Activated CD4-positive, alpha-beta T cell treated with anti-CD3 and anti-CD28 coated beads for 48 hours (primary cell): ENCODE measurements at regions not wholly inside any gene's neighbourhood (a gene's known extent, or its start where the extent isn't known, plus 50 kb on each side); places are given as distances from the start of the nearest gene placed in this dataset.
A peak's percentile ranks its signal among the peaks of the same experiment; 100 is the strongest.

Experiments used
- DNase-seq: peaks from one replicate; pipeline ENCODE4 v3.0.0-alpha.2; 2020

DNA sequence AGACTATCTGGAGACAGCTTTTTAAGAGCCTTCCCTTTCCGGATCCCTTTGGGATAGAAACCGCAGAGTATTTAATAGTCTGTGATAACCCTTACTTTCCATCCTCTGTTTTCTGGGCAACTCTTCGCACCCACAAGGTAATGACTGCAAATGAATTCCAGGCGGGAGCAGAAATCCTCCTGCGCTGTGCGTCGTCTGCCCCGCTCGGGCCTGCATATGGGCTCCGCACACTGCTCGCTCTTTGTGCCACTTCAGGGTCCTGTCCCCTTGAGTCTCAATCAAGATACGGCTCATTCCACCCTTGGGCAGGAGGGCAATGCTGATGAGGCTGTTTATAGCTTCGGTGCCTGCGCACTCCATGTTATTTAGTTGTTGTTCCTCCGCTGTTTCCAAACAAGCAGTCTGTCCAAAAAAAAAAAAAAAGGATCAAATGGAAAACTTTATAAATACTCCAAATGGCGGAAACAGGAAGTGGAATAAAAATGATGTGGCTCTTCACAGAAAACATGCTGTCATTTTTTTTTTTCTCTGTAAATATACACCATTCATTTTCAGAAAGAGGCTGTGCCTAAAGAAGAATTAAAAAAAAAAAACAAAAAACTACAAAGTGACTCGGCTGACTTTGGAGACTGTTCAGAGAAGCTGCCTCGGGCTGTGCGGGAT lies 169.6 kb upstream of the GMDS start:
- DNase-seq, result no peak

DNA sequence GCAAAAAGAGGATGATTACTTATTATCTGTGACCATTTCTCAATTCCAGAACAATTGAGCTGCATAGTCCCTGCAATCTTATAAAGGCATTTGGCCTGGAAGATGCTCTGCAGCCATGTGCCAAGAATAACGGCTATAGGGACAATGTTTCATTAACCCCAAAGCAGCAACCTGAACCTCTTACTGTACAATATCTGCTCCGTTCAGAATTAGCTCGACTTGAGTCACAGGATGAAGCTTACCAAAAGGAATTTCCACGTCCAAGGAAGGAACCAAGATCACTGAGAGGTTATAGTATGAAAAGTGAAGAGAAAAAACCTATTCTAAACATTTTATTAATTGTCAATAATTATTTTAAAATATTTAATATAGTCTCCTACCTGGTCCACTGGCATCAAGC lies 167.3 kb upstream of the GMDS start:
- no peak for DNase-seq

DNA sequence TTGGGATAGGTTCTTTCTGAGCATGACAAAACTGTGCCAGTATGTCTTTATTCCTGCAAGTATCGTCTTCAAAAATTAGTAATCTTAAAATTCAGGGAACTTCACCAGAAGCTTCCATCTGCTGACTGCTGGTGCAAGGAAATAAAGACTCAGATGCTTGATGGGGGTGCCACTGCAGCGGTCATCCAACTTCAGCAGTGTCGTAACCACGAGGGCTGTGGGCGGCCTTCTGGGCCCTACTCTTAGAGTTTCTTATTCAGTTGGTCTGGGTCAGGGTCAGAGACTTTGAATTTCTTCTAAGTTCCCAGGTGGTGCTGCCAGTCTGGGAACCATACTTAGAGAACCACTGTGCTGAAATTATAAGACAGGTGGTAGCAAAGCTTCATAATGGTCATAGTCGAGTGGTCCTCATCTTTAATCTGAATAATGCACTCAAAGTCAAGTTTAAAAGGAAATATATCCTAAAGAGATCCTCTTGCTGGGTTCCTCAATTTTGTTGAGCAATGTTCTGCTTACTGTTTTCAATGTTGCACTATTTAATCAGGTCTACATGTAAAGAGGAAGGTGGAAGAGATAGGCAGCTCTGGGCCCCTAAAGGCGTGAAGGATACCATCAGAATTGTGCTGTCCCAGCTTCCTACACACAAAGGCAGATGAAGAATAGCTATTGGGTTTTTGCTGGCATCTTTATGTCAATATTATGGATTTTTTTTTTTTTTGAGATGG lies 165.4 kb upstream of the GMDS start:
- no peak for DNase-seq

DNA sequence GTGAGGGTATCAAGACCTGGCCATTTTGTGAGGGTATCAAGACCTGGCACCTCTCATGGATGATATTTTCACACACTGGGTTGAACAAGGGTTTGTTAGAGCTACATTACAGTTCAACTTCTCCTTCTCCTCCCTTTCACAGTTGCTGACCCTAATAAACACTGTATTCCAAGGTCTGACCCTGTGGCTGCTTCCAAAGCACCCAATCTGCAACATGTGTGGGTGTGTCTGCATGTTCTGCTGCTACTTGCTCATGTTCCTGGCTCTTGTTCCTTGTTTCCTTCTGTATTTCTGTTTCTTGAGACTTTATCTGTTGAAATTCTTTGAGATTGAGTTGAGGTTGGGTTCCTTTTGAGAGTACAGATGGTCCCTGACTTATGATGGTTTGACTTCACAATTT lies 162.1 kb upstream of the GMDS start:
- DNase-seq, result no peak

DNA sequence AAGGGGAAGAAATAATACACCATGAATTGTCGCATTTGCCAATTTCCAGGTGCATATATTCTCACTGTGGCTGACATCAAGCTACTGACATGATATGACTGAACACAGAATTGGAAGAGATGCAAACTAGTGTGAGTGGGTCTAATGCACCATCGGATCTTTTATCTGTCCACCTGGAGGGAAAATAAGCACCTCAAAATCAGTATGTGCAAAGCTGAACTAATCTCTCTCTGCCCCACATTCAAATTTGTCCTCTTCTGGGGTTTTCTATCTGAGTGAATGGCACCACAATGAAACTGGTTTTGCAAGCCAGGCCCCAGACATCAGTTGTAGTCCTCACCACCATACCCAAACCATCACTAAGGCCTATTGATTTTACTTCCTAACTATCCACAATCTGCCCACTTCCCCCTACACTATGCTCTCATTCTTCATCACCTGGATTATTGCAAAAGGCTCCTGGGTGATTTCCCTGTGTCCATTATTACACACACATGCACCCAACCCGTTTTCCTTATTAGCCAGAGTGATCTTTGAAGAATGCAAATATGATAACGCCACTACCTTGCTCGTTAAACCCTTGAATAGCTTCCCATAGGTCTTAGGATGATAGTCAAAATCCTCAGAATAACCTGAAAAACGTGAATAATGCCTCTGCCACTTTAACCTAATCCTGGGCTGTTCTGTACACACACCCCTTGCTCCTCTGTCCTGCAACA lies 159.0 kb upstream of the GMDS start:
- no peak for DNase-seq

DNA sequence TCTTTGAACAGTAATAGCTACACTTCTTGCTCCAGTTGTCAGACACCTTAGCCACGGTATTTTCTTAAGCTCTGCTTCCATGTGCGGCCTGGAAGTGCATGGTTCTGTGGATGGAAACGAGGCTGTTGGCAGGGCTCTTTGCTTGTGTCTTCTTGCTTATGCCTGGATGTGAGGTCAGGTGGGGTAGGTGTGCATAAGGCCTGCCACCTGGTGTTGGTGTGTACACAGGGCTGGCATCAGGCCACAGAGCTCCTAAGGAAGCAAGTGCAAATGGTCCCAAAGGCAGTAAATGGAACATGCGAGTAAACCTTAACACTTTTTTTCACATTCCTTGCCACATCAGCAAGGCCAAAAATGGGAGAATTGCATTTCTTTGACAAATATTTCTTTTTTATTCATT lies 158.1 kb upstream of the GMDS start:
- no peak for DNase-seq

DNA sequence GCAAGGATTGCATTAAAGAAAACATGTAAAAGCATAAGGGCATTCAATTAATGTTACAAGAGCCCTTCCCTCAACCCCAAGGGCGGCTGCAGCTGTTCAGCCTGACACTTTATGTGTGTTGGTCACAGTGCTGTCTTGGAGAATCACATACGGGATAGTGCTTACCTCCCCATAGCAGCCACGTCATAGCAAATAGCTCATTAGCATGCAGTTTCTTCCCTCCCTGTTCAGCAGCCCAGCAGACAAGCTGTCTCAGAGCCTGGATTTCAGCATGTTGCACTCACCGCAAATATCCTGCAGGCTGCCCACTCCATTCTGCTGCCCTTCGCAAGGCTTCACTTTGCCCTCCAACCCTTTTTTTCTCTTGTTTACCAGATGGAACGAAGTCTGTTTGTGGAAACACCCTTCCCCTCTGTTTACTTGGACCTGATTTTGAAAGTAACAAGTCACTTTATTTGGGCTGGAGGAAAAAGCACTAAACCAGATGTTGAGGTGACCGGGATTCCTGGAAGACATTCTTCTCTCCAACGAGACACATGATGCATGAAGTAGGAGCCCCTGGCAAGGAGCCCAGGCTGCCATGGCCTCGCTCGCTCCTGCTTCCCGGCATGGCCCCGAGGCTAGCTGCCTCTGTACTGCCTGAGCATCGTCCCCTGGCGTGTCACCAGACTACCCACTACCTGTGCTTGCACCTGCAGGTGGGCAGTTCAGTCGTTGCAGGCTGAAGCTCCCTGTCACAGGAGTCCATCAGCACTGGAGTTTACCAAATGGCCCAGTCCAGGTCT lies 151.6 kb upstream of the GMDS start:
- no peak for DNase-seq

DNA sequence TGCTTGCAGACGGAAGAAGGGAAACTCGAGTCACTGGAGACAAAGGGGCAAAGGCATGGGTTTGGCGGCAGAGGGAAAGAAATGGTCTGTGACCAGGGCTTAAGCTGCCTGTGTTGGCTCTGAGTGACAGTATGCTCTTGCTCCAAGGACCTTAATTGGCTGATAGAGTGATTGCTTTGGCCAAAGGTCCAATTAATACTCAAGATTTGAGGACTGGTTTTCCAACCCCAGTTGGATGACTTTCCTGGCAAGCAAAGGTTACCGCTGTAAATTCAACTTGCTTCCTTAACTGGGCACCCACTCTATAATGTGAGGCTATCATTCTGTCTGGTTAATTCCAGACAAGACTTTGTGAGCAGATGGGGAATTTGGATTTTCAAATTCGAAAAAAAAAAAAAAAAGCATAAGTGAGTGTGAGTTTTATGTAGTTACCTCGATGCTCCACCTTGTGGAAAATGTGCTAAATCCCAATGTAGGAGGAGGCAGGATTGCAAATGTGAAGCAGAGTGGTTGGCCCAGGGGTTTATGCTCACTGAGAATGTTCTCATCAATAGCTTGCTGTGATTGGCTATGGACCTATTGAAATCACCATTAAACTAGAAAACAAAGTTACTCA lies 150.7 kb upstream of the GMDS start:
- DNase-seq, result no peak

DNA sequence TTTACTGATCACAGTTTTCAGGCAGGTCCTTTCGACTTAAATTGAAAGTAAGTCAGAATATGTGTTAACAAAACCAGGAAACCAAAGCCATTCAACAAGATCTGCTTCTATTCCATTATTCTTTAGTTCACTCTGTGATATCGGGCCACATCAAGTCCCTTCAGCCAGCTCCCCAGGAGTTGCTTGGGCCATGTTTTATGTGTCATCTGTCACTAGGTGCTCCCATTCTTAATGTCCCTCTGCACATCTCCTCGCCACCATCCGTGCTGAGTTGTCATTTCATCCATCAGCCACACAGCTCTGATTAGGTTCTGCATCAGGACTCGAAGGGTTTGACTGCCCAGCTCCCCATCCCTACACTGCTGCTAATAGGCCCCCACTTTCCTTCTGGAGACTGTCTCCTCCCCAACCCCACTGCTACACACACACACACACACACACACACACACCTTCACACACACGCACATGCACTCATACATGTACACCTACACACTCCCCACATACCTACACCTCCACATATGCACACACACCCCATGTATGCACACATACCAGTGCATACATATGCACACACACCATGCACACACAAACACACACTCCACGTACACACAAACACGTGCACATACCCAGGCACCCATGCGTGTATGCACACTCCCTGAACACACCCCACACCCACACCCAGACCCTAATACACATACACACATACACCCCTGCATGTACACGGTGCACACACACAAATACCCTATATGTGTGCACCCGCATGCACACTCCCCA lies 143.3 kb upstream of the GMDS start:
- no peak for DNase-seq

DNA sequence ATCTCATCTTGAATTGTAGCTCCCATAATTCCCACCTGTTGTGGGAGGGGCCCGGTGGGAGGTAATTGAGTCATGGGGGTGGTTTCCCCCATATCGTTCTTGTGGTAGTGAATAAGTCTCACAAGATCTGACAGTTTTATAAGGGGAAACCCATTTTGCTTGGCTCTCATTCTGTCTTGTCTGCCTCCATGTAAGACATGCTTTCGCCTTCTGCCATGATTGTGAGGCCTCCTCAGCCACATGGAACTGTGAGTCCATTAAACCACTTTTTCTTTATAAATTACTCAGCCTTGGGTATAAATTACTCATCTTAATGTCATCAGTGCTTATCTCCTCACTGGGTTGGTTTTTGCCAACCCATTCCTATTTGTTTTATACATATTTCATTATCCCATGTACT lies 142.0 kb upstream of the GMDS start:
- peak; percentile 34 for DNase-seq

DNA sequence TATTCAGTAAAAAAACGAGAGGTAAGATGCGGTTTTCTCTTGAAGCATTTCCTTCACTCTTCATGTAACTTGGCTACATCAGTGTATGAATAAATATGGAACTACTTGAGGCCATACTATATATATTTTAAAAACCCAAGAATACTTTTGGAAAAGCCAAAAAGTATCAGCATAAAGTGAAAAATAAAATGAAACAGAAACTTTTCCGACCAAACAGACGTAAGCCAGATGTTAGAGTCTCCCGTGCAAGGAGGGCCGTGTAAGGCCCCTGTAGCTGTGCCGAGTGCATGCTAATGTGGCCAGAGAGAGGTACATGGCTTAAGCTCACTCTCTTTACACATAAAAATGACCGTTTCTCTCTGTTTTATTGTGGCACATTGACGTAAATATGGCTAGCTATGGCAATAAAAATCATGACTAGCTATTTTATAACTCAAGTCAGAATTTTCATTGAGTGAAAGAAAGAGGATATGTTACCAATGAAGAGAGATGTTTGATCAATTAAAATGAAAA lies 140.1 kb upstream of the GMDS start:
- DNase-seq, result no peak

DNA sequence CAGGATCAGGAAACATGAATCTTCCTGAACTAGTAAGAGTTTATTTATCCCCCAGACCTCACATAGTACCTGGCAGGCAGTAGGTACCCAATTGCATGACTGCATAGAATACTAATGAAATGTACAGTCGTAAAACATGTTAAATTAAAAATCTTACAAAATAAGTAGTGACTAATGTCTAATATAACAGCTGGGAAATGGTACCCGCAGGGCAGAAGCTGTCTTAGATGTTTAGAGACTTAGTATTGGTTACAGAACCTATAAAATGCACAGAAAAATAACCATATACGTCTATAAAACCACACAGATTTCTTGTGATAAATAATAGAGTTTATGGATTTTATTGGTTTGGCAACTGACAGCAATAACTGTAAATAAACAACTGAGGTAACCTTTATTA lies 139.1 kb upstream of the GMDS start:
- DNase-seq, result no peak

DNA sequence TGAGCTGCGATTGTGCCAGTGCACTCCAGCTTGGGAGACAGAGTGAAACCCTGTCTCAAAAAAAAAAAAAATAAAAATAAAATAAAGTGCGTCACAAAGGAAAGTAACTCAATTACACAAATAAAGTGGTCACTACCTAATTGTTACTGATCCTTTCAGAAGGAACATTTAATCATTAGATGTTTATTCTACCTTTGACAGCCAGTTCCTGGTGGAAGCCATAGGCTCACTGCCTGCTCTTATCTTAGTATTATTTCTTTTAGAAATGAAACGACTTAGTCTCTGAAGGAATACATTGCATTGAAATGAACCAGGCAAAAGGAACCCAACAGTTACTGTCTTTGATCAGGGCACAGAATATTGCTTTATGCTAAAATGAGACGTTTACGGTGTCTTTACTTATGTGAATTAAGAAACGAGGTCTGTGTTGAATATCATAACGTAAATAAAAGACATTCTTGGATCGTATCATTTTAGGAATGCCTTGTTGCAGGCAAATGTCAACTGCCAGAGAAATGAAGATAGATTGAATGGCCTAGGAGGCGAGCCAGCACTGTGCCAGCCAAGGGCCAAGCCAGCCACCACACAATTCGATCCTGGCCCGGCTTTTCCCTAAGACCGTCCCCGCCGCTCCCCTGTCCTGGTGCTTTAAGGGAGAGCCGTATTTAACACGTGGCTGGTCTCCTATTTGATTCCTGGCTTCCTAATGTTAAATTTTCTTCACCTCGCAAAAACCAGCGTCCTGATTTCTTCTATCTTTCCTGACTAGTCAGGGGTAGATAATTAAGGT lies 136.7 kb upstream of the GMDS start:
- DNase-seq, result no peak

DNA sequence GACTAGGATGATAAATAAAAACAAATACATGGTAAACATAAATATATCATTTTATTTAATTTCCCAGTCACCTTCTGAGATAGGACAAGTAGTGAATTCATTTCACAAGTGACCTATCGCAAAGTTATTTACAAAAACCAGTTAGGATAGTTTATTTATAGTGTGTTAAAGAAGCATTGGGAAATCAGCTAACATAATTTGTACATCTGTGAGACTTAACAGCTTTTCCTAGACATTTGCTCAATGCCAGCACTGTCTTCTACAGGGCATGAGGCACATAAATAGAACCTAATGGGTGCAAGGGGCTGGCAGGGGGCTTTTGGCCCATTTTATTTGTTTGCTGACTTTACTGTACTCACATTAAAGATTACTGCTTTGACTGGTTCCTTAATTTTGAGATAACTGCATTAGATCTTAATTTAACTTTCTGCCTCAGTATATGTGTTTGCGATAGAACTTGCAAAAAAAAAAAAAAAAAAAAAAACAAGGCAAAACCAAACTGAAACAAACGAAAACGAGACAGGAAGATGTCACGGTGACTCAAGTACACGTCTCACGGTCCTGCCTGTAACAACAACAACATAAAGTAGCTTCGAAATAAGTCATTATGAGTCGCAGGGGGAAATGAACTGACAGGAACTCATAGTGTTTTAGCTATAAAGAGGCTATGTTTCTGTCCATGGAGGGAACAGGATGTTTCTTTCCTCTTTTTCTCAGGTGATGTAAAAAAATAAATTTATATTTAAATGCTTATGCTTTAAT lies 133.7 kb upstream of the GMDS start:
- peak; percentile 16 for DNase-seq

DNA sequence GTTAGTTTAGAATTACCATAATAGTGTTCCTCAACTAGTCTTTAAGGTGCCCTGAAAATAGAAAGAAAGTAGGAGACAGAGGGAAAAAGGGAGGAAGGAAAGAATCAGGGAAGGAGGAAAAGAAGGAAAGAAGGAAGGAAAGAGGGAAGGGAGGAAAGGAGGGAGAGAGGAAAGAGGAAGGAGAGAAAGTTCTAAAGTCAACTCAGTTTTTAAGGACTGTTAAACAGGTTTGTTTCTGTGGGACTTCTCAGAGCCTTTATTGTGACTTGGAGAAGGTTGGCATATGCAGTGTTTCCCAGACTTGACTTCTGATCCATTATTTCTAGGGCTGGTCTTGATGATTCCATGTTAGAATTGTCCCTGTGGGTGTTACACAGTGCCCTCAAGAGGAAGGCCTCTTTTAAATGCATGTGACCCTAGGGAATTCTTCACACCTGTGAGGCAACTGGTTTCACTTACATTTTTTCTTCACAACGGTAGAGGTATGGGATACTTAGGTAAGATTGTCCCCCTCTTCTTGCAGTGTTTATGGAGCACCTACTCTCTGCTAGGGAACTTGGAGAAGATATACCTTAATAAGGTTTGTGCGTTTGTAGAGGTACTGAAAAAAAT lies 132.7 kb upstream of the GMDS start:
- DNase-seq, result no peak

DNA sequence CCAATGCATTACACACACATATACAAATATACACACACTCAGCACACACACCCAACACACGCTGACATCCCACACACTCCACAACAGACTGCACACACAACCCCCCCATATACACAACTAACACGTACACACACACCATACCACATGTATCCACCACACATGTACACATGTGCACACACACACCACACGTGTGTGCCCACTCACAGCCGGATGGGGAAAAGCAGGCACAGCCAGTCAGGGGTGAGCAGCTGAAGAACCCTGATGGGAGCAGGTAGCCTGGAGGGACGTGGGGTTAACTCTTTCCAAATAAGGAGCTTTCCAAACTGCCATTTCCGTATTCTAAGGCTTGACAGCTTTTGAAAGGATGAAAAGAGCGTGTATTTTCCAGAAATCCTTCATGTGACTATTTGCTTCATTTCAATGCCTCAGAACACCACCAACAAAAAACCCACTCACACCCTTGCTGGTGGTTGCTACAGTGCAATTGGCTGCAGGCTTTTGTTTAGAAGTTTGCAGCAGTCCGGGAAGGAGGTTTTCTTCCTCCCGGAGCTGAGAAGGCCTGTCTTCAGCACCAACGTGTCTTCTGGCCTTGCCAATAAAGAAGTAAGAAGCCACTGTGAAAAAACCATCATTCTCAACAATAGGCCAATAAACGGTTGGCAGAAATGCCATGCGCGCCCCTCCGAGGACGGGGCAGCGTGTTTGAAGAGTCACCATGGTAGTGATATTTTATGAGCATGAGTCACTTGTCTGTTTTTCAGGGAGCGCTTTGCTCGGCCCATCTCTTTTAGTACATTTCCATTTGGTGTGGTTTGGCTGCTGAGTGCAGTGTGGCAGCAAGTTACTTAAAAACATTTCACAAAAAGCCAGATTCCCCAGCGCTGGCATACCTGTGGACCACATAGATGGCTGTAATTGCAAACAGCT lies 131.3 kb upstream of the GMDS start:
- no peak for DNase-seq

DNA sequence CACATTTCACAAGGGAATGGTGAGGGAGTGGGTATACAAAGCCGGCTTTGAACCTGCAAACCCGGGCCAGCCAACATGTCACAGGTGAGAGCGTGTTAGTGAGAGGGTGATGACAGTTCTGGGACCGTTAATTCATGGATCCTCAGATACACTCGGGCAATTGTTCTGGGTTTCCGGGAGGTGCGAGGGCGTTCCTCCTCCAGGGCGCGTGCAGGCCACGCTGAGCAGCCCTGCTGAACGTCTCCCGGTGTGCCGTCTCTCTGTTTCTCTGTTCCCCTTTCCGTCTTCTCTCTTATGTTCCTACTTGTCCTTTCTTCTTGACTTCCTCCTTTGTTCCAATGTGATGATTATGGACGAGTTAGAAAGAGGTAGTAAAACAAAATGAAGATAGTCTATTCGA lies 130.0 kb upstream of the GMDS start:
- DNase-seq, result no peak

DNA sequence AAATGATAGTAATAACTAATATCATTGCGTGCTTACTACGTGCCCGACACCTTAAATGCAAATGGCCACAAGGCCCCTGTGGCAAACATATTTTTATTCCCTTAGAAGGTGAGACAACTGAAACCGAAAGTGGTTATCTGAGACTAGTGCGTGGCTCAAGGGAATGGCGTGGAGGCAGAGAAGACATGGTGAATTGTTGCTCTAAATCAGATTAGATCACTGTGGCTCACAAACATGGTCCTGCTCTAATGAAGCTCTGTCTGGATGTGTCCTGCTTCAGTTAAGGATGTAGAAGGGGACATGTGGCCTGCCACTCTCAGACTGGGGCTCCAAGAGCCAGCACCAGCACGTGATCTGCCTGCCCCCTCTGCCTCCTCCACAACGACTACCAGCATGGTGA lies 124.2 kb upstream of the GMDS start:
- DNase-seq, result no peak

DNA sequence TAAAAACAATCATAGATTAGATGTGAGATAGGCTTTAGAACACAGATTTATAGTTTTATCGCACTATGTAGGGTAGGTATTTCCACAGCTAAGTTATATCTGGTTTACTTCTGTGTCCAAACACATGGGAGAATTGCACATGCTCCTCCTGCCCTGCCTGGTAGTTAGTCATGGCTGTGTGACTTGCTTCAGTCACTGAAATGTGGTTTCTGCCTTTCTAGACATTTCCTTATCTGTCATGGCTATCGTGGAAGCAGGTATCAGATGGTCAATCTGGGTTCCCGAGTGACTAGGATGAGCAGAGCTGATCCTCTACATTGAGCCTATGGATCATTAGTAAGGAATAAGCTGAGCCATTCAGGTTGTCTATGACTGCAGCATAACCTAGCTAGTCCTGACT lies 117.8 kb upstream of the GMDS start:
- no peak for DNase-seq
